Myocyte (in vitro differentiated cells): ENCODE measurements at regions not wholly inside any gene's neighbourhood (a gene's known extent, or its start where the extent isn't known, plus 50 kb on each side); places are given as distances from the start of the nearest gene placed in this dataset.
"Not testable (repeated sequence)": the region's sequence is repeated elsewhere in the genome, so short reads cannot be mapped to it uniquely, and the experiment has no call there.

Experiments used
- DNase-seq: peaks from one replicate; pipeline ENCODE4 v3.0.0-alpha.2; 2012; ENCODE audit warnings: low read depth

DNA sequence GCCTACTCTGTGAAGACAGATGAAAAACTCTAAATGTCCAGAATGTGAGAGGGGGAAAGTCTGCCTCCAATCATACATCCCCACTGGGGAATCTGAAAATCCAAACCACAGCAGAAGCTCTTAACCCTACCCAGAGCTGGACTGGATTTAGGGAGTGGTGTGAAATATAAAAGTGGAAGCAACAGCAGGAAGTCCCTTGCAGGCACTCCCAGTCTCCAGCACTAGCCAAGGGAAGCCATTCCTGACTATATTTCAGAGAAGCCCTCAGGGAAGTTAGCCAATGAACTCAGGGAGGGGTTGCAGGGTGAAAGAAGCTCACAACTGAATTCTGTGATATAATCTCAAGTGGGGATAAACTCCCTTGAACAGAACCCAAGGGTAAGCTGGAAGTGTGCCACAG lies 51.5 kb downstream of the CRPPA start:
- no peak for DNase-seq

DNA sequence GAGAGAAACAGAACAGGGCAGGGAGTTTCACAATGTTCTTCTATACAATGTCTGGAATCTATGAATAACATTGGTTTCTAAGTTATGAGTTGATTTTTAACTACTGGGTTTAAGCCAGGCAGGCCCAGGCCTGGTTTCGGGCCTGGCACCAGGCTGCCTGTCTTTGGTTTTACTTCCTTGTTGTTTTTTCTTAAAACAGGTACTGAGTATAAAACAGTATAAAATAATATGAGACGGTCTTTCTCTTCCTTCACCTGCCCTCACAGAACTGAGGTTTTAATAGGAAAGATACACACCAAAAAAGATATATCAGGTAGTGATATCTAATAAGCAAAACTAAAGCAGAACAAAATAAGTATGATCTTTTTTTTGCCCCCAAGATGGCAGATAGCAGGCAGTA lies 52.0 kb downstream of the CRPPA start:
- not testable (repeated sequence) for DNase-seq

DNA sequence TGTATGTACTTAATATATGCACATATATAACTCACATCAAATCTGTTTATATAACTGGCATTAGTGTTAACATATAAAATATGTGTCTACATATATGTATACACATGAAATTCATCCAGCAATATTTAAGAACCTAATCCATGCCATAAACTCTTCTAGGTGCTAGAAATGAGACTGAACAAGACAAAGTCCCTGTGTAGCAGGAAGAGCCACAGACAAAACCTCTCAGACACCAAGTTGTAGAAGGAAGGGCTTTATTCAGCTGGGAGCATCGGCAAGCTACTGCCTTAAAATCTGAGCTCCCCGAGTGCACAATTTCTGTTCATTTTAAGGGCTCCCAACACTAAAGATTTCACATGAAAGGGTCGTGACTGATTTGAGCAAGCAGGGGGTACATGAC lies 52.5 kb downstream of the CRPPA start:
- no peak for DNase-seq

DNA sequence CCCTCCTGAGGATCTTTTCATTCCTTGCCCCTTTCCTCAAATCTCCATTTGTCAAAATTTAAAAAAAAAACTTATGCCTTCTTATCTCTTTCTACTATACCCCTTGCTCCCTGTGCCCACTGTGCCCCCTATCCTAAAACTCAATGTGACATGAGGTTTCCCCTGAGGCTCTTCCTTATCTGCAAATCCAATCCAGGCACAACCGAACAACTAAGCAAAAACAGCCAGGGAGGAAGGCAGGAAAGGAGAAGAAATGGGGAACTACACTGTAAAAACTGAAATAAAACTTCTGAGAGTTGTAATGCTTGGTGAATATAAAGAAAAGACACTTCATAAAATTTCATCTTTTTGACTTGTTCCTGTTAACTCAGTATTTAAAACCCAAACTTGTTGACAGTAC lies 54.2 kb downstream of the CRPPA start:
- no peak for DNase-seq

DNA sequence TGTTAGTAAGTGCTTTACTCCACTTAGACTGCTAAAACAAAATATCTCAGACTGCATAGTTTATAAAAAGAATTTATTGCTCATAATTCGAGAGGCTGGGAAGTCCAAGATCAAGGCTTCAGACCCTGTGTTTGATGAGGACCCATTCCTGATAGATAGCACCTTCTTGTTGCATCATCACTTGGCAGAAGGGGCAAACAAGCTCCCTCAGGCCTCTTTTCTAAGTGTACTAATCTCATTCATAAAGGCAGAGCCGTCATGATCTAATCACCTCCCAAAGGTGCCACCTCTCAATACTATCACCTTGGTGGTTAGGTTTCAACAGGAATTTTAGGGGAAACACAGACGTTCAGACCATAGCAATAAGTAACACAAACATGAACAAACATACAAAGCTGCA lies 55.4 kb downstream of the CRPPA start:
- no peak for DNase-seq

DNA sequence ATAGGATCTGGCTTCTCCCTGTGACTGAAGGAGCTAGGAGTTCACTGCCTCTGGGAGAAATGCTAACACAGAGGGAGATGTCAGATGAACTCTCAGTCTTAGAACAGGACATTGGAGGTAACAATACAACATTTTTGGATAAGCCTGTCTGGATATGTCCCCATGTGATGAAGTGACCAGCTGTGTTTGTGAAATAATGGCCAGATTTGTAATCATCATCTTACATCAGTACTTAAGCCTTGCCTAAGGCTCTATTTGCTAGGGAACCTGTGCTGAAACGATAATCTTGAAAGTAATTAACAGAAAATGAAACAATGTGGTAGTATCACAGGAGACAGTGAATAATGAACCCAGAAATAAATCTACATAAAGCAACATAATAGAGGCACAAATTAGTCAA lies 56.2 kb downstream of the CRPPA start:
- DNase-seq, result no peak

DNA sequence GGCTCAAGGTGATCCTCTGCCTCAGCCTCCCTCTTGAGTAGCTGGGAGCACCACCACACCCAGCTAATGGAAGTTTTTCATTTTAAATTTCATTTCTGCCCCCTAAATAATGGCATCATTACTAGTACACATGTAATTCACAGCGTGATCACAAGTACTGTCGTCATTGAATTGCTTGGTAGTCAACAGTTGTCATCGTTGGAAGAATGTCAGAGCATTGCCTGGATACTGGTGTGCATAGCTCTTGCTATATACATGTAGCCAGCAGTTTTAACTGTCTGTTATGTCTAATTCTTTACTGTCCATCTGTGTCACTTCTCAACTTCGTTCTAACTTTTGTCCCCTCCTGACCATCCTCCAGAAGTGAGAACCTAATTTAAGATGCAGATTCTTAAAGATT lies 62.1 kb downstream of the CRPPA start:
- DNase-seq, result no peak

DNA sequence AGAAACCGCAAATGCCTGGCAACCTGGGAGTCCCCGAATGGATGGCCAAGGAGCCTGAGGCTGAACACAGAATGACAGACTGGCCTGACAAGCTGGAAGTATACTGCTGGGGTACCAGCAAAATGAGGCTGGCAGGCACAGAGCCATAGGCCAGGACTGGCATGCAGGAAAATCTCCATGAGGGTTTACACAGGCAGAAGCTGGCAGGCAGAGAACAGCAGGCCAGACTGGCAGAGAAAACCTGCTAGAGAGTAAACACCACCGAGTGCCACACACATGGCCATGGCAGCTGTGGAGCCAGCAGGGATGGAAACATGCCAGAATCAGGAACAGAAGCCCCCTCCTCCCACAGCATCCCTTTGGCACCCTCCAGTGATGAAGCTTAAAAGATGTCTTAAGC lies 63.4 kb downstream of the CRPPA start:
- DNase-seq, result peak; percentile 62

DNA sequence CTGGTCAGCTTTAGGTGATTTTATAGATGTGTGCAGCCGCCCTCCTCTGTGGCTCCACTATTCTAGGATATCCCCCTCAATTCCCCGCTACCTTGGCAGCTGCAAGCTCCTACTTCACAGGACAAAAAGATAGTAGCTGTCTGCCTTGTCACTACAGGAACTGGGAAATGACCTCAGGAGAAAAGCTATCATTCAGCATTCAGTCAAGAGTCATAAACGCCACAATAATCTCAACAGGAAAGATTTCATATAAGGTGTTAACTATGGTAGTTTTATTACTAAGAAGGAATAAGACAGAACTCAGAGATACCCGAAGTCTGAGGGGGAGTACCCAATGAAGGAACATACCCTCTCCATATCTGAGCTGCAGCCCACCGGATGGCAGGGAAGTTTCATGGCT lies 63.9 kb downstream of the CRPPA start:
- no peak for DNase-seq

DNA sequence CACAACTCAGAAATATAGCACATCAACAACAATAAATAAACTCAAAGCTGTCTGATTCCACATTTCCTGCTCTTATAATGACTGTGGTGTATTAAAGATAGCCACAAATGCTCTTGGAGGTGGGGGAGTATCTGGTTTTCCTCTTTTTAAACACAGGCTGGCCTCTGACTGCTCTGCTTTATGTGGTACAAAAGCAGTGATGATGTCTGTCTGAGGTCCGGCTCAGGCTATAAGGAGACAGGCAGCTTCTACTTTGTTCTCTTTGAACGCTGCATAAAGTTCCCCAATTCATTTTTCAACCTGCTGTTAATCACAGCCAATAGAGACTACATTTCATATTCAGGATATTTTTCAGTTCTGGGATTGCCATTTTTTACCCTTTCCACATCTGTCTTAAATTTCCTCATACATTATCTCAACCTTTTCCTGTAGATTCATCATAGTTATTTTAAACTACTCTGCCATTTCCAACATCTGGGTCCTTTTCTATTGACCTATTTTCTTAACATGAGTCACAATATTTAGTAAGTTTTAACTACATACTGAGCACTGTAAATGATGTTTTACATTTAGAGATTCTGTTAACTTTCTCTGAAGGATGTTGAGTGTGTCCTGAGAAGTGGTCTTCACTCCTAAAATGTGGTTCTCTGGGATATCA lies 64.9 kb downstream of the CRPPA start:
- DNase-seq, result no peak

DNA sequence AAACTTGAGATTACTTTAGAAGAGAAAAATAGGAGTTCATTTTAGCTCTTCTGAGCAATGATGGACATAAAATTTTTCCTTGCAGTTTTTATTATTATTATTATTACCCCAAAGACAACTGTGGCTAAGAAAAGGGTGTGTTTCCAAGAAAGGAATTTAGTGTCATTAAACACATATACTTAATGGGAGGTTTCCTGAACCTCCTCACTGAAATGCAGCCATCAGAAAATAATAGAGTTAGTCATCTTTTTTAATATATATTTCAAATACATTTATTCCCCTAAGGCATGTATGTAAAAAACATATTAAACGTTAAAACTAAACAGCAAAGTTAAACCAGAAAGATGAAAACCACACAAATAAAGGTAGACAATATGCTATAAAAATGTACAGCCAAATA lies 66.8 kb downstream of the CRPPA start:
- DNase-seq, result no peak

DNA sequence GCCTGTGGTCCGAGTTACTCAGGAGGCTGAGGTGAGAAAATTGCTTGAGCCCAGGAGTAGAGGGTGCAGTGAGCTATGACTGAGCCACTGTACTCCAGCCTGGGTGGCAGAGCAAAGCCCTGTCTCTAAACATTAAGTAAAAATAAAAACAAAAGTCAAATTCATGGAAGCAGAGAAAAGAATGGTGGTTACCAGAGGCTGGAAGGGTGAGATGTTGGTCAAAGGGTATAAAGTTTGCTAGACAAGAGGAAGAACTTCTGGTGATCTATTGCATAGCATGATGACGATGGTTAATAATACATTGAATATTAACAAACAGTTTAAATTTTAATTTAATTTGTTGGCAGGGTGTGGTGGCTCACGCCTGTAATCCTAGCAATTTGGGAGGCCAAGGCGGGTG lies 68.1 kb downstream of the CRPPA start:
- no peak for DNase-seq

DNA sequence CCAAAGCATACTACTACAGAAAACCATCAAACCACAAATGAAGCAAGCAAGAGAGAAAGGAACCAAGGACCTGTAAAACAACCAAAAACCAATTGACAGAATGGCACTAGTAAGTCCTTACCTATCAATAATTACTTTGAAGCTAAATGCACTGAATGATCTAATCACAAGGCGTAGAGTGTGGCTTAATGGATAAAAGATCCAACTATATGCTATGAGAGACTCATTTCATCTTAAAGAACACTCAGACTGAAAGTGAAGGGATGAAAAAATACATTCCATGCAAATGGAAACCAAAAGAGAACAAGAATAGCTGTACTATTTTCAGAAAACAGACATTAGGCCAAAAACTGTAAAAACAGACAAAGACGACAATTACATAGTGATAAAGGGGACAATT lies 70.7 kb downstream of the CRPPA start:
- DNase-seq, result no peak

DNA sequence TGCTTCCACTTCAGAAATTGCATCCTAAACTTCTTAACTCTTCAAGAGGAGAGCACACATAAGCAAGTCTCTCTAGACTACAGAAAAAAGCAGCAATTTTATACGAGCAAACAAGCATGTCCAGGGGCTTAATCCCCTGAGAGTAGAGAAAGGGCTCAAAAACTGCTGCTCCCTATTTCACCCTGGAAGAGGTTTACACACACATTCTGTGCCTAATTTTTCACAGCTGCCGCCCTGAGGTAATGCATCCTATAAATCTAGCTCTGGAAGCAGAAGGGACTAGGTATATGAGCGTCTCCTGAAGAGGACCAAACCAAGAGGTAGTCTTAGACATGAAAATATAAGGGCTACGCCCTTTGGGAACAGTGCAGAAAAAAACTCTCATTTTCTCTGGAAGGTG lies 73.1 kb downstream of the CRPPA start:
- no peak for DNase-seq

DNA sequence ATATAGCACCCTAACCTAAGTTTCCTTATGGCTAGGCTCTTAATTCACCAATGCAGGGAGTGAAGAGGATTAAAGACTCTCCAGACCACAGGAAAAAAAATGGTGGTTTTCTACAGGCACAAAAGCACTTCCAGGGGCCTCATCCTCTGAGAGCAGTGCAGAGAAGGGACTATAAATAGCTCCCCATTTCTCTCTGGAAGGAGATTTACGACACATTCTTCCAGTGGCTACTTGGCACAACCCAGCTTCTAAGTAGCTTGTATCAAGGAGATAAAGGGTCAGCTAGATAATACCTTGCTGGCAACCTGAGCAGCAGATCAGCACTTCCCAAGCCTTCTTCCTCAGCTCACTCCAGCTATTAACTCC lies 73.5 kb downstream of the CRPPA start:
- peak; percentile 65 for DNase-seq

DNA sequence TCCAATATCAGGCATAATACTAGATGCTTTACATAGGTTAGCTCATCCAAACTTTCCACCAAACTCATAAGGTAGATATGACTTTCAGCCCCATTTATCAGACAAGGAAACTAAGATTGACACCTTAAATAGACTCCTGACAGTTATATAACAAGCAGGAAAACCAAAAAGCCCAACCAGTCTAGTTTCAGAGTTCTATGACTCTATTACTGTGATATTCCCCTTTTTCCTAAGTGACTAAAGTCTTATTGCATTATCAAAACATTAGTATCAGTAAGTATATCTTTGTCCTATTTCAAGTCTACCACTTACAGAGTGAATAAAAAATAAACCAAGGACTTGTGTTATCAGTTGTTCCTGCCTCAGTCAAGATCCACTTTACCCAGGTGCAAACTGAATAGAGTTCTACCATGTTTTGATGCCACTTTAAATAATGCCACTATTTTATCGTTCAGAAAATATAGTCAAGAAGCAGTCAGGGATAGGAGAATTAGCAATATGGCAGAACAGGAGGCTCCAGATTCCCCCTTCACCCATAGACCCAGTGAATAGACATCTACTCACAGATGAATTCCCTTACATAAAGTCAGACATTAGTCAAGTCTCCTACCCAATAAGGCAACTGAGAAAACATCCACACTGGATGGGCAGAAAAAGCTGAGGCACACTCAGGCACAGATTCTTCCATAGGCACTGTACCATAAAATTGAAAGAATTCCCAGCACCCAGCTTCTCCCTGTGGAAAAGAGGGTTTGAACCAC lies 74.1 kb downstream of the CRPPA start:
- peak; percentile 11 for DNase-seq

DNA sequence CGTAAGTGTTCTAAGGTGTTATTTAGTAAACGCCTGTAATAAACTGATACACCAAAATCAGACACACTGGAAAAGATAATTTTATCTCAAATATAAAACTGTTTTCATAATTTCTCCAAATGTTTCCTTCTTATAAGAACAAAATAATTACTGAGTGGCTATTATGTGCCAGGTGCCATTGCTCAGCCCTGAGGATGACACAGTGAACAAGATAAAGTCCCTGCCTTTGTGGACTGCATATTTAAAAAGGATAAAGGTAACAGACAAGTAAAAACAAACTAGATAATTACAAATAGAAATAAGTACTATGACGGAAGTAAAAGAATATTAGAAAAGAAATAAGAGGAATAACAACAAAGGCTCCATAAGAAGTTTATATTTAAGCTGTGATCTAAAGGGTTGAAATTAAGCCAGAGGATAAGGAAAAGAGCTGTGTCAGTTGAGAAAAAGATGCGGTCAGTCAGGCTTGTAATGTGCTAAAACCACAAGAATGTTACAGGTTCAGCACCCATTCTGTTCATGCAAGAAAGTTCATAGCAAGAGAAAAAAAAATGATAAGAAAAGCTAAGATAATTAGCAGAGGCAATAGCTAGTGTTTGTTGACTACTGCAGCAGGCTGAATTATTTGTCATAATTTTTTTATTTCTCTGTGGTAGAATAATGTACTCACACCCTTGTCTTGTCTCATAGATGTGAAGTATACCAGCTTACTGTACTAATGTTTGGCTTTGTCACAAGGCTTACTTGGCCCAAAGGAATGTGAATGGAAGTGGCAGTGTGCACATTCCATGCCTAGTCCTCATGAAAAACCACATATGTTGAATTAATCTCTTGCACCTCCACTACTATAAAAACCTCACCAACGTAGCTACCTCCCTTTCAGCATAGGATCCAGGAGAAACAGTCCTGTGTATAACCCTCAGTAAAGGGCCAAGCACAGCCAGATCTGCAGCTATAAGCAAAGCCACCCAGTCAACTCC lies 75.1 kb downstream of the CRPPA start:
- DNase-seq, result peak; percentile 86

DNA sequence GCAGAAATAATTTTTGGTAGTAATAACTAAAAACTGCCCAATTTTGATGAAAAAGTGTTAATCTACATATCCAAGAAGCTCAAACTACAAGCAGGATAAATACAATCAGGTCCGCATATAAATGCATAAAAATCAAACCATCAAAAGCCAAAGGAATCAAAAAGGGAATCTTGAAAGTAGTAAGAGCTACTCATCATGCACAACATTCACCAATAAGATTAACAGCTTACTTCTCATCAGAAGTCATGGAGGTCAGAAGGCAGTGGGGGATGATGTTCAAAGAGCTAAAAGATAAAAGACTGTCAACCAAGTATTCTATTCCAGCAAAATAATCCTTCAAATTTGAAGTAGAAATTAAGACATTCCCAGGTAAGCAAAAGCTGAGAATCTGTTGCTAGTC lies 76.4 kb downstream of the CRPPA start:
- DNase-seq, result peak; percentile 13

DNA sequence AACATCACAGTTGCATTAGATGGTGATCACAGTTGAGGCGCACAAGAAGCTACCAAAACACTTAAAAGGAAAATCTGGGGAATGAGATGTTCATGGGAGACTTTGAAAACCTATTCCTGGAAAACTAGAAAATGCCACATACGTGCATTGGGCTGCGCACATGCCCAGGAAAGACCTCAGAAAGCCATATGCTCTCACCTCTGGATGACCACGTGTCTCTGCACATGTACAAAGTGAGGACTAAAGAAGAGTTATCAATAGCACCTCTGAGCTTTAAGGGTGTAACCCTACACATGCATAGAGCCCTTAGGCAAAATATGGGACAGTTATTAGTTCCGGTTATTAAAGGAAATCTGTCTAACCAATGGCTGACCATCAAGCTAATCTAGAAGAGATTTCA lies 77.7 kb downstream of the CRPPA start:
- DNase-seq, result no peak

DNA sequence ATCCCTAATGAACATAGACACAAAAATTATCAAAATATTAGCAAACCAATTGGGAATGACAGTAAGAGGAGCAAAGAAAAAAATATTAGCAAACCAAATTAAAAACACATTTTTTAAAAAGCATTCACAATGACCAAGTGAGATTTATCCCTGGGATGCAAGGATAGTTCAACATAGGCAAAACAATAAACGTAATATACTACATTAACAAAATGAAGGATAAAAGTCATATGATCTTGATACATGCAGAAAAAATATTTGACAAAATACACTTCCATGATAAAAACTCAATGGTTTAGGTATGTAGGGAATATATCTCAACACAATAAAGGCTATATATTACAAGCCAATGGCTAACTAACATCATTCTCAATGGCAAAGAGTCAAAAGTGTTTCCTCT lies 83.3 kb downstream of the CRPPA start:
- no peak for DNase-seq

DNA sequence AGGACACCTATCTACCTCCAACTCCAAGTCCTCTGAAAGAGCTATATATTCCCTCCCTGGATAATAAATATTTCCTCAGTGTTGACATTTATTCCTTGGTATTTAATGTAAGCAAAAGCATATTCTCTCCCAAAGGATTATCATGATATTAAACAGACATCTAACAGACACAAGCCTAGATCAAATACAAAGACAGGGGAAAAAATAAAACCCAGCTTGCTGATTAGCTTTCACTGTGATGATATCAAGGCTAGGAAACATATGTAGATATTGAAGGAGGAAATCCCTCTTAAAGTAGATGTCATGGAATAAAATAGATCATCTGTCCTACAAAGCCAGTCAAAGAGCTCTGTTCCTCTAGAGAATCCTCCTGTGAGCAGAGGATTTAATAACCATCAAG lies 95.2 kb downstream of the CRPPA start:
- no peak for DNase-seq

DNA sequence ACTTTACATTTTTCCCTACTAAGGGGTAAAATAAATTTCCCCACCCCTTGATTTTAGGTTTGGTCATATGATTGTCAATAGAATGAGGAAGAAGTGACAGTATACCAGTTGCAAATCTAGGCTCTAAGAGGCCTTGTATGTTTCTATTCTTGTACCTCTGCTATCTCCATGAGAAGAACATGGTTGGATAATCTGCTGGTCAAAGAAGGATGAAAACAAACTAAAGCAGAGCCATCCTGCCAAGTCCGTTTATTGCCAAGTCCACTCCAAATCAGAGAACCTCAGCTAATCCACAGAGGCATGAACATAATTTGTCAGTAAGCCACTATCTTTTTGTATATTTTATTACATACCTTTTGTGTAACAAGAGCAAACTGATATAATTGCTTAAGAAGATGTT lies 98.0 kb downstream of the CRPPA start:
- no peak for DNase-seq
